ENCODE measurements at regions not wholly inside any gene's neighbourhood (a gene's known extent, or its start where the extent isn't known, plus 50 kb on each side); places are given as distances from the start of the nearest gene placed in this dataset.

DNA sequence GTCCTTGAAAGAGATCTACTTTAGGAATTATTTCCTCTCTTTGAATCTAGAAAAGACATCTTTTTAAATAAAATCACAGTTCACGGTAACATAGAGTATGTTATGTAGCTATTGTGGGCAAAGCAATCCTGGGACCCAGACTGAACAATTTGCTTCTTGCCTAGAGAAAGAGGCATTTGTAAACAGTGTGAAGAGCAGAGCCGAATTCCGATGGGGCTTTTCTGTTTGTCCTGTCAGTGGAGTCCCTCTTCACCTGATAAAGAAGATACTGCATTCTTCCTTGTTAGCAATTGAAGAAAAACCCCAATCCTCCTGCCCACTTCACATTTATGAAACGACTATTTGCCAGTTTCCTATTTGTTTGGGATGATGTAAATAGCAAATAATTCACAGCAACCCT lies 462.9 kb downstream of the WDR72 start:
- H3K4me1 Mint-ChIP-seq = no peaks in the 10 kb centered on the region
- H2BK12ac ChIP-seq (ENCODE audit: insufficient read length, low read depth, low read length) = no peak overlapping the region
- H2AFZ ChIP-seq (ENCODE audit: low read length) = no peak overlapping the region
- H3K4ac ChIP-seq (ENCODE audit: low read depth, low read length) = no peak overlapping the region
- H3K27me3 ChIP-seq (ENCODE audit: insufficient read depth, low read length) = no peaks in the 10 kb centered on the region
- no peaks in the 10 kb centered on the region for H3K4me1 ChIP-seq (ENCODE audit: insufficient read depth, low read length)
- no peak overlapping the region for H3K23ac ChIP-seq (ENCODE audit: insufficient read length, low read depth, low read length)
- H3K9me3 ChIP-seq (ENCODE audit: control insufficient read depth, low read depth, low read length) = no peaks in the 10 kb centered on the region
- H3K14ac ChIP-seq (ENCODE audit: insufficient read depth, low read length) = no peak overlapping the region
- no peak overlapping the region for H4K5ac ChIP-seq (ENCODE audit: insufficient read length, low read depth, low read length)
- no peak overlapping the region for H3K18ac ChIP-seq (ENCODE audit: insufficient read length, low read depth, low read length)
- H3K27ac ChIP-seq (ENCODE audit: insufficient read length, low read depth, low read length) = no peak overlapping the region
- H3K4me3 Mint-ChIP-seq = no peak overlapping the region
- no peaks in the 10 kb centered on the region for H3K79me1 ChIP-seq (ENCODE audit: insufficient read depth, low read depth, low read length, poor library complexity, severe bottlenecking)
- no peak overlapping the region for H4K8ac ChIP-seq (replicated peaks; ENCODE audit: insufficient read length, low read depth, low read length)
- H3T11ph ChIP-seq (ENCODE audit: low read length) = no peak overlapping the region
- H2AK5ac ChIP-seq (ENCODE audit: insufficient read length, low read length) = no peak overlapping the region
- no peaks in the 10 kb centered on the region for H3K9me3 Mint-ChIP-seq
- no peak overlapping the region for H4K91ac ChIP-seq (ENCODE audit: insufficient read length, low read depth, low read length)
- H2BK5ac ChIP-seq (ENCODE audit: insufficient read length, low read length) = no peak overlapping the region
- H2BK20ac ChIP-seq (ENCODE audit: low read depth, low read length, poor library complexity, severe bottlenecking) = no peak overlapping the region
- no peak for DNase-seq
- H3K9ac ChIP-seq (ENCODE audit: extremely low read depth, insufficient read length, low read length) = no peak overlapping the region
- no peak overlapping the region for H2BK15ac ChIP-seq (ENCODE audit: low read depth, low read length)
- no peaks in the 10 kb centered on the region for H3K79me2 ChIP-seq (ENCODE audit: insufficient read depth, low read length)
- H3K56ac ChIP-seq (ENCODE audit: insufficient read length, low read depth, low read length) = no peak overlapping the region
- no peak overlapping the region for H3K27ac Mint-ChIP-seq
- no peaks in the 10 kb centered on the region for H3K23me2 ChIP-seq (ENCODE audit: insufficient read length, low read depth, low read length, poor library complexity, severe bottlenecking)
- TF ChIP-seq, protein P1, sequence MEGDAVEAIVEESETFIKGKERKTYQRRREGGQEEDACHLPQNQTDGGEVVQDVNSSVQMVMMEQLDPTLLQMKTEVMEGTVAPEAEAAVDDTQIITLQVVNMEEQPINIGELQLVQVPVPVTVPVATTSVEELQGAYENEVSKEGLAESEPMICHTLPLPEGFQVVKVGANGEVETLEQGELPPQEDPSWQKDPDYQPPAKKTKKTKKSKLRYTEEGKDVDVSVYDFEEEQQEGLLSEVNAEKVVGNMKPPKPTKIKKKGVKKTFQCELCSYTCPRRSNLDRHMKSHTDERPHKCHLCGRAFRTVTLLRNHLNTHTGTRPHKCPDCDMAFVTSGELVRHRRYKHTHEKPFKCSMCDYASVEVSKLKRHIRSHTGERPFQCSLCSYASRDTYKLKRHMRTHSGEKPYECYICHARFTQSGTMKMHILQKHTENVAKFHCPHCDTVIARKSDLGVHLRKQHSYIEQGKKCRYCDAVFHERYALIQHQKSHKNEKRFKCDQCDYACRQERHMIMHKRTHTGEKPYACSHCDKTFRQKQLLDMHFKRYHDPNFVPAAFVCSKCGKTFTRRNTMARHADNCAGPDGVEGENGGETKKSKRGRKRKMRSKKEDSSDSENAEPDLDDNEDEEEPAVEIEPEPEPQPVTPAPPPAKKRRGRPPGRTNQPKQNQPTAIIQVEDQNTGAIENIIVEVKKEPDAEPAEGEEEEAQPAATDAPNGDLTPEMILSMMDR (conservative IDR thresholded peaks at IDR 0.05) = no peak
- H4K20me1 ChIP-seq (ENCODE audit: control insufficient read depth, insufficient read depth, insufficient read length) = no peaks in the 10 kb centered on the region
- no peaks in the 10 kb centered on the region for H3K36me3 Mint-ChIP-seq (ENCODE audit: insufficient read depth in 1 of 3, low read depth in 3 of 3)
- WGBS (ENCODE audit: extremely low coverage, insufficient read length, low lambda C conversion rate) = no CpG with 5 or more reads among the region's 4 CpGs
- no peaks in the 10 kb centered on the region for H3K27me3 Mint-ChIP-seq (ENCODE audit: low read depth)
- no peak overlapping the region for H2BK120ac ChIP-seq (ENCODE audit: low read depth, low read length, poor library complexity, severe bottlenecking)
- no peak overlapping the region for H3K4me2 ChIP-seq (ENCODE audit: insufficient read depth, insufficient read length, low read length)
